ENCODE measurements at regions not wholly inside any gene's neighbourhood (a gene's known extent, or its start where the extent isn't known, plus 50 kb on each side); places are given as distances from the start of the nearest gene placed in this dataset.
"Not testable (repeated sequence)": the region's sequence is repeated elsewhere in the genome, so short reads cannot be mapped to it uniquely, and the experiment has no call there.

DNA sequence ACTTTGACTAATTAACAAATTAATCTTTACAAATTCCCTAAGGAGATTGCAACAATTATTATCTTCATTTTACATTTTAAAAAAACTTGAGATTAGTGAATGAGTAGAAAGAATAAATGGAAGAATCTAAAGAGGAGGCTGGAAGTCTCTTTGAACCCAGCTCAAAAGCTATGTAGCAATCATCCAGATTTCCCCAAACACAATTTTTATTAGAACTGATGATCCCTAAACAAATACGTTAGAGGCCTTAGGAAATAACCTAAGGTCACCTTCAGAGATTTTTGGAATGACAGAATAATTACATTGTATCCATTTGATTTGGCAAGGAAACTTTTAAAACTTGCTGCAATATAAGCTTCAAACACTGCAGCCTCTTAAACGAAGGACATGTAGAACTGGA lies 242.4 kb upstream of the LYPLAL1 start:
- peaks cover 4% of the 10 kb centered on the region for H3K27me3 Mint-ChIP-seq
- peaks cover 8% of the 10 kb centered on the region for H3K4me1 Mint-ChIP-seq (ENCODE audit: unreplicated experiment)
- H3K36me3 Mint-ChIP-seq = no peaks in the 10 kb centered on the region
- H3K27ac Mint-ChIP-seq = no peak overlapping the region
- DNase-seq (ENCODE audit: extremely low spot score, unreplicated experiment) = no peak
- no peak overlapping the region for H3K4me3 Mint-ChIP-seq
- TF ChIP-seq, protein P1, sequence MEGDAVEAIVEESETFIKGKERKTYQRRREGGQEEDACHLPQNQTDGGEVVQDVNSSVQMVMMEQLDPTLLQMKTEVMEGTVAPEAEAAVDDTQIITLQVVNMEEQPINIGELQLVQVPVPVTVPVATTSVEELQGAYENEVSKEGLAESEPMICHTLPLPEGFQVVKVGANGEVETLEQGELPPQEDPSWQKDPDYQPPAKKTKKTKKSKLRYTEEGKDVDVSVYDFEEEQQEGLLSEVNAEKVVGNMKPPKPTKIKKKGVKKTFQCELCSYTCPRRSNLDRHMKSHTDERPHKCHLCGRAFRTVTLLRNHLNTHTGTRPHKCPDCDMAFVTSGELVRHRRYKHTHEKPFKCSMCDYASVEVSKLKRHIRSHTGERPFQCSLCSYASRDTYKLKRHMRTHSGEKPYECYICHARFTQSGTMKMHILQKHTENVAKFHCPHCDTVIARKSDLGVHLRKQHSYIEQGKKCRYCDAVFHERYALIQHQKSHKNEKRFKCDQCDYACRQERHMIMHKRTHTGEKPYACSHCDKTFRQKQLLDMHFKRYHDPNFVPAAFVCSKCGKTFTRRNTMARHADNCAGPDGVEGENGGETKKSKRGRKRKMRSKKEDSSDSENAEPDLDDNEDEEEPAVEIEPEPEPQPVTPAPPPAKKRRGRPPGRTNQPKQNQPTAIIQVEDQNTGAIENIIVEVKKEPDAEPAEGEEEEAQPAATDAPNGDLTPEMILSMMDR (conservative IDR thresholded peaks at IDR 0.05) = no peak
- peaks cover 13% of the 10 kb centered on the region for H3K9me3 Mint-ChIP-seq

DNA sequence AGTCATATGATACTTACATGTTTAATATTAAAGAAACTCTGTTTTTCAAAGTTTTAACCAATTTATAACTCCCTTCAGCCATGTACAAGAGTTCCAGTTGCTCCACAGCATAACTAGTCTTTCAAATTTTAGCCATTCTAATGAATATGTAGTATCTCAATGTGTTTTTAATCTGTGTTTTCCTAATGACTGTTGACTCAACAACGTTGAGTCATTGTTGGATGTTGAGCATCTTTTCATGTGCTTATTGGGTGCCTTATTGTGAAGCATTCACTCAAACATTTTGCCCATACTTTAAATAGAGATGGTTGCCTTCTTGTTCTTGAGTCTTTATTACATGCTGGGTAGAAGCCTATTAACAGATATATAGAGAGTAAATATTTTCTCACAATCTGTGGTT lies 240.2 kb upstream of the LYPLAL1 start:
- H3K27ac Mint-ChIP-seq = no peak overlapping the region
- H3K9me3 Mint-ChIP-seq = peaks cover 20% of the 10 kb centered on the region
- DNase-seq (ENCODE audit: extremely low spot score, unreplicated experiment) = no peak
- peaks cover 8% of the 10 kb centered on the region for H3K4me1 Mint-ChIP-seq (ENCODE audit: unreplicated experiment)
- no peak overlapping the region for H3K4me3 Mint-ChIP-seq
- TF ChIP-seq, protein P1 (conservative IDR thresholded peaks at IDR 0.05) = no peak
- H3K36me3 Mint-ChIP-seq = no peaks in the 10 kb centered on the region
- H3K27me3 Mint-ChIP-seq = peaks cover 4% of the 10 kb centered on the region

DNA sequence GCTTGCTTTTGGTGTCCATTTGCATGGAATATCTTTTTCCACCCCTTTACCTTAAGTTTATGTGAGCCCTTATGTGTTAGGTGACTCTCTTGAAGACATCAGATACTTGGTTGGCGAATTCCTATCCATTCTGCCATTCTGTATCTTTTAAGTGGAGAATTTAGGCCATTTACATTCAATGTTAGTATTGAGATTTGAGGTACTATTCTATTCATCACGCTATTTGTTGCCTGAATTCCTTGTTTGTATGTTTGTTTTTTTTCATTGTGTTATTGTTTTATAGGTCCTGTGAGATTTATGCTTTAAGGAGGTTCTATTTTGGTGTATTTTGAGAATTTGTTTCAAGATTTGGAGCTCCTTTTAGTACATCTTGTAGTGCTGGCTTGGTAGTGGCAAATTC lies 238.3 kb upstream of the LYPLAL1 start:
- H3K4me1 Mint-ChIP-seq (ENCODE audit: unreplicated experiment); H3K36me3 Mint-ChIP-seq; DNase-seq (ENCODE audit: extremely low spot score, unreplicated experiment); H3K4me3 Mint-ChIP-seq; H3K27ac Mint-ChIP-seq; H3K27me3 Mint-ChIP-seq: not testable (repeated sequence)
- H3K9me3 Mint-ChIP-seq = peaks cover 30% of the 10 kb centered on the region

DNA sequence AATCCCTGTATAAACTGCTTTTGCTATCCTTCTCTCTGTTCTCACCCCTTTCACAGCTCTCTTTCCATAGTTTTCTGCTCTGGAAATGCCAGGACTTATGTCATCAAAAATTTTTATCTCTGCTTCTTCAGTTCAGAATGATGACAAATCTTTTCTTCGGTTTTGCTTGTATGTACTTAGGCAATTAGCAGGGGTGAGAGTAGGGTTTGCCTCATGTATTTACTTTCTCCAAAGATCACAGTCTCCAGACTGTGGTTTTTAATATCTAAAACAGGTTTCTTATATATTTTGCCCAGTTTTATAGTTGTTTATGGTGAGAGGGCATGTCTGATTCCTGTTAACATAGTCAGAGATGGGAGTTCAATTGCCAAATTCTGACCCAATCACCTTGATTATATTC lies 235.4 kb upstream of the LYPLAL1 start:
- H3K4me3 Mint-ChIP-seq = no peak overlapping the region
- H3K4me1 Mint-ChIP-seq (ENCODE audit: unreplicated experiment) = no peaks in the 10 kb centered on the region
- no peak for DNase-seq (ENCODE audit: extremely low spot score, unreplicated experiment)
- no peaks in the 10 kb centered on the region for H3K27me3 Mint-ChIP-seq
- no peak overlapping the region for H3K27ac Mint-ChIP-seq
- peaks cover 30% of the 10 kb centered on the region for H3K9me3 Mint-ChIP-seq
- H3K36me3 Mint-ChIP-seq = peaks cover 5% of the 10 kb centered on the region
- TF ChIP-seq, protein P1 (conservative IDR thresholded peaks at IDR 0.05) = no peak

DNA sequence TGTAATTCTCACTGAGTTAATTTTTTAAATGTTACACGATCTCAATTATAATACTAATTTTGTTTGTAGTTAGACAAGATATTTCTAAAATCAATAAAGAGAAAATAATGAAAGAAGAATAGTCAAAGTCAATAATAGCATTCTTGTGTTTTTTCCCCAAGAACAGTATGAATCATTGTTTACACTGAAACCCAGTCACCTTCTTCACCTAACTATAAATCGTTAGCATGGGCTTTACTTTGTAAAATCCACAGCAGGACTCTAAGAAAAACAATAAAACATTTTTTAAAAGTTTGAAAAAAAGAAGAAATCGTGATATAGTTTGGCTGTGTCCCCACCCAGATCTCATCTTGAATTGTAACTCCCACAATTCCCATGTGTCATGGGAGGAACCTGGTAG lies 234.6 kb upstream of the LYPLAL1 start:
- no peaks in the 10 kb centered on the region for H3K4me1 Mint-ChIP-seq (ENCODE audit: unreplicated experiment)
- TF ChIP-seq, protein P1 (conservative IDR thresholded peaks at IDR 0.05) = no peak
- H3K27me3 Mint-ChIP-seq = no peaks in the 10 kb centered on the region
- peaks cover 5% of the 10 kb centered on the region for H3K36me3 Mint-ChIP-seq
- peaks cover 30% of the 10 kb centered on the region for H3K9me3 Mint-ChIP-seq
- H3K4me3 Mint-ChIP-seq = no peak overlapping the region
- DNase-seq (ENCODE audit: extremely low spot score, unreplicated experiment) = no peak
- H3K27ac Mint-ChIP-seq = no peak overlapping the region

DNA sequence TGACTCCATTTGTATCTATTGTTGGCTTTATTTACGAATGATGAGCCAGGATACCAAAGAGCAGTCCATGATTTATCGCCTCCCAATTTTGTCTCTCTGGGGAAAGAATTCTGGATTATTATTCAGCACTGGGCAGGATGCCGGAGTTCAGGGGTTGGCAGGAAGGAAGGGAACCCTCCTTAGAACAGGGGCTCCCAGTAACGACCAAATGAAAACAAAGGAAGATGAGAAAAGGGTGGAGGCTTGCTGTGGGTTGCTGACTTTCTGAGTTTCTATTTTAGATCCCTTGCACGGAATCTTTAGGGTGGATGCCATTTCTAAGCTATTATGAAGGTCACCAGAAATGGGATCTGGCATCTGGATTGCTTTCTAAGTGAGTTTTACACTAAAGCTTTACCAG lies 231.2 kb upstream of the LYPLAL1 start:
- no peak overlapping the region for H3K27ac Mint-ChIP-seq
- peaks cover 15% of the 10 kb centered on the region for H3K9me3 Mint-ChIP-seq
- H3K36me3 Mint-ChIP-seq = peaks cover 5% of the 10 kb centered on the region
- TF ChIP-seq, protein P1 (conservative IDR thresholded peaks at IDR 0.05) = no peak
- no peak for DNase-seq (ENCODE audit: extremely low spot score, unreplicated experiment)
- no peaks in the 10 kb centered on the region for H3K4me1 Mint-ChIP-seq (ENCODE audit: unreplicated experiment)
- H3K27me3 Mint-ChIP-seq = no peaks in the 10 kb centered on the region
- H3K4me3 Mint-ChIP-seq = no peak overlapping the region
